GM10248 (cell line): ENCODE measurements at regions not wholly inside any gene's neighbourhood (a gene's known extent, or its start where the extent isn't known, plus 50 kb on each side); places are given as distances from the start of the nearest gene placed in this dataset.

Experiments
- CTCF ChIA-PET: fragments of 300-600 bp; sonication (Branson Sonifier 250); formaldehyde crosslinking; extraction: SDS; loops from one replicate; lab custom pipeline; 2021; ENCODE audit warnings: antibody characterized with exemption; lab: Yijun Ruan, JAX
- POLR2A ChIA-PET: fragments of 350-650 bp; sonication (Branson Sonifier 250); formaldehyde crosslinking; extraction: SDS; loops from one replicate; lab custom pipeline; 2020; ENCODE audit warnings: antibody characterized with exemption; lab: Yijun Ruan, JAX
- DNase-seq: peaks from one replicate; pipeline ENCODE4 v3.0.0; 2012; ENCODE audit errors: extremely low spot score
- TF ChIP-seq, protein P1 (sequence below): IDR thresholded peaks from 2 replicates; pipeline ENCODE4 v1.5.1; 2012; ENCODE audit warnings: mild to moderate bottlenecking, low read depth; ENCODE audit errors: extremely low read depth, missing control alignments, control extremely low read depth

DNA sequence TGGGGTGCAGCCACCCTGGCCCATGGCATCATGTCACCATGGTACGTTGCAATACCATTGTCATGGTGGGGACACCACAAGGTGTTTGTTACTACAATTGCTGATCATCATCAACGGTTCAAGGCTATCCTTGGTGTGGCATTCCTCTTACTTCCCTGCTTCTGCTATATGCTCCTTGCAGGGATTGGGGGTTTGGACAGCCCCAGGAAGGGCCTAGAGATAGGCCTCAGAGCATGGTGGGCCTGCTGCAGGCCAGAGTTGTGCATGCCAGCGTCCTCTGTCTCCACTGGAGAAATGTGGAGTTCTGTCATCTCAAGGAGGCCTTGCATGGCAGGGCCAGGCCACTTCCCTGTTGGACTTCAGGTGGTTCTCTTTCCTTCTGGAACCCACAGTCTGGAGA is 234.6 kb upstream of the MKI67 start:
- CTCF ChIA-PET: interaction anchor here (1.3 kb wide), 1 partner anchor 28 kb away, joined by 4 read pairs; no protein-coding TSS in a partner anchor
- POLR2A ChIA-PET: no interaction called here
- TF ChIP-seq, protein P1, sequence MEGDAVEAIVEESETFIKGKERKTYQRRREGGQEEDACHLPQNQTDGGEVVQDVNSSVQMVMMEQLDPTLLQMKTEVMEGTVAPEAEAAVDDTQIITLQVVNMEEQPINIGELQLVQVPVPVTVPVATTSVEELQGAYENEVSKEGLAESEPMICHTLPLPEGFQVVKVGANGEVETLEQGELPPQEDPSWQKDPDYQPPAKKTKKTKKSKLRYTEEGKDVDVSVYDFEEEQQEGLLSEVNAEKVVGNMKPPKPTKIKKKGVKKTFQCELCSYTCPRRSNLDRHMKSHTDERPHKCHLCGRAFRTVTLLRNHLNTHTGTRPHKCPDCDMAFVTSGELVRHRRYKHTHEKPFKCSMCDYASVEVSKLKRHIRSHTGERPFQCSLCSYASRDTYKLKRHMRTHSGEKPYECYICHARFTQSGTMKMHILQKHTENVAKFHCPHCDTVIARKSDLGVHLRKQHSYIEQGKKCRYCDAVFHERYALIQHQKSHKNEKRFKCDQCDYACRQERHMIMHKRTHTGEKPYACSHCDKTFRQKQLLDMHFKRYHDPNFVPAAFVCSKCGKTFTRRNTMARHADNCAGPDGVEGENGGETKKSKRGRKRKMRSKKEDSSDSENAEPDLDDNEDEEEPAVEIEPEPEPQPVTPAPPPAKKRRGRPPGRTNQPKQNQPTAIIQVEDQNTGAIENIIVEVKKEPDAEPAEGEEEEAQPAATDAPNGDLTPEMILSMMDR: no peak
- no peak for DNase-seq

DNA sequence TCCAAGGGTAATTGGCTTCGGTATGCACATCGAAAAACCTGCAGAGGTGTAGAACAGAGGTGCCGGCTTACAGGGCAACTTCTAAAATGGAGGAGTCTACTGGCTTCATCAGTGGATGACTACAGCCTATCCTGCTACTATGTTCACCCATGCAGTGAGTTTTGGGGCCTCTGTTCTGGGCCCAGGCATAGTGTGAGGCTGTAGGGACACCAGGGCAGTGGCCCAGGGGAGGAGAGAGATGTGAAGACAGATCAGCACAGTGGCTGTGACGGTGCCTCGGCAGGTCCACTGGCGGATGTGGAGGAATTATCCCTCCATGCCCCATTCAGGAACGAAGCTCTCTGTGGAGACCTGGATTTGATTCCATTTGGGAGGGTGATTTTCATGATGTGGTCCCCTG is 235.3 kb upstream of the MKI67 start:
- ChIA-PET CTCF (no interaction called here), POLR2A (no interaction called here)
- no peak for DNase-seq
- TF ChIP-seq, protein P1: no peak

DNA sequence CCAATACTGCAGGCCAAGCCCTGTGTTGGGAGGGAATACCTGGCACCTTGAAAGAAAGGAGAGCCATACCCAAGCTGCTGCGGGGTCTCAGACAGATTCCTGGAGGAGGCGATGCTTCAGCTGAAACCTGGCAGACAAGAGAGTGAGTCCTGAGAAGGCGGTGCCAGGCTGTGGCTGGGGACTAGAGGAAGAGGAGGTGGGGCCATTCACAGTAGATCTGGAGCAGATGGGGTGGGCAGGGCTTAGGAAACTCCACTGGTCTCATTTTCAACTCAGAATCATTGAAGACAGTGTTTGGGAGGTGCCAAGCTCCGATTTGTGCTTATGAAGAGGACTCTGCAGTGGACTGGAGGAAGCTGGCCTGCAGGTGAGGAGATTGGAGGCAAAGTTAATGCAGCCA is 236.3 kb upstream of the MKI67 start:
- DNase-seq: no peak
- TF ChIP-seq, protein P1: no peak
- CTCF ChIA-PET: no interaction called here
- POLR2A ChIA-PET: no interaction called here

DNA sequence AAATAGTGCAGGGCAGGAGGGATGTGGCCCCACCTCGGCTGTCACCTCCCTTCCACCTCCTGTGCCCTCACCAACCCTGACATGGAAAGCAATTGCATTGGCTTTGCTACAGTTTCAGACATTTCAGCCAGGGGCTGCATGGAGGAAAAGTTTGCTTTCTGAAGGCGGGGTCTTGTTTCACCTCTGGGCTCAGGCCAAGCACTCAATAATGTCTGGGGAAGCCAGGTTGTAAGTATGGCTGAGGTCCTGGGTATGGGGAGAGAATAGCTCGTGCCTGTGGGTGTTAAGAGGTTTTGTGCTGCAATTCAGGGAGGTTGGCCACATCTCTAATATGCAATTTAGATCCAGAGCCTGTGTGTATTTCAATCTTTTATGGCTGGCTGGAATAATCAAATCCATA is 238.4 kb upstream of the MKI67 start:
- peak; percentile 5 for DNase-seq
- ChIA-PET POLR2A (no interaction called here), CTCF (no interaction called here)
- TF ChIP-seq, protein P1: no peak

DNA sequence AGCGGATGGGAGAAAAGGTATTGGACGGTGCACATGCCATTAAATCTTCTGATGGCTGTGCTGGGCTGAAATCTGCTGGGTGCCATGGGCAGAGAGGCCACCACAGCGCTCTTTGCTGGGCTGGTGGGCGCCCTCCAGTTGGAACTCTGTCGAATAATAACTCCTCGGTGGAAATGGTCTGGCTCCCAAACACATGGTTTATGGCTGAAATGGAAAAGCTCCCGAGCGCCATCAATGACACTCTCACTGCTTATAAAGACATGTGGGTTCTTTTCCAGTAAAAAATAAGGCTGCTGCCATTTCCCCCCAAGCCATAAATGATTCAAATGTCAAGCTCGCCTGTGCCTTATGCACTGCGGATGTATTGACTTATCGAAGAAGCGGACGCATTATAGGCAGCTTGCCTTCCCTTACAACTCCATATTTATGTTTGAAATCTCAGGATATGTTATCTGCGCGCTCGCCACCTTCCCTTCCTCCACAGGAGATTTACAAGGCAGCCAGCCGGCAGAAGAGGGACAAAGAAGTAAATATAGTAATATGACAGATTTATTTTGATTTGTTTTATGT is 239.0 kb upstream of the MKI67 start:
- ChIA-PET POLR2A (no interaction called here), CTCF (no interaction called here)
- TF ChIP-seq, protein P1: no peak
- DNase-seq: peak; percentile 2

DNA sequence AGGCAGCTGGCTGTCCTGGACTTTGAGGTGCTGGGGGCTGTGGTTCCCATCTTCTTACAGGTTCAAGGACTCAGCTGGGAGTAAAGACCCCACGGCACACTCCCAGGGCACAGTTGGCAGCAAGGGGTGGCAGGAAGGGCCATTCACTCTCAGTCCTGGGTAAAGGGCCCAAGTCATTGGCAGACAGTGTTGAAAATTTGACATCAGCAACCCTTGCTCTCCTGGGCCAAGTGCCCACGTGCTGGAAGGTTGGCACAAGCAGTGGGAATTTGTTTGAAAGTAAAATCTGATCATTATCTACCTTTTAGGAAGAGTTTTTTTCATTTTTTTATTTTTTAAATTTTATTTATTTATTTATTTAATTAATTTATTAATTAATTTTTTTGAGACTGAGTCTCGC is 241.6 kb upstream of the MKI67 start:
- no peak for DNase-seq
- TF ChIP-seq, protein P1: no peak
- POLR2A ChIA-PET: no interaction called here
- CTCF ChIA-PET: no interaction called here

DNA sequence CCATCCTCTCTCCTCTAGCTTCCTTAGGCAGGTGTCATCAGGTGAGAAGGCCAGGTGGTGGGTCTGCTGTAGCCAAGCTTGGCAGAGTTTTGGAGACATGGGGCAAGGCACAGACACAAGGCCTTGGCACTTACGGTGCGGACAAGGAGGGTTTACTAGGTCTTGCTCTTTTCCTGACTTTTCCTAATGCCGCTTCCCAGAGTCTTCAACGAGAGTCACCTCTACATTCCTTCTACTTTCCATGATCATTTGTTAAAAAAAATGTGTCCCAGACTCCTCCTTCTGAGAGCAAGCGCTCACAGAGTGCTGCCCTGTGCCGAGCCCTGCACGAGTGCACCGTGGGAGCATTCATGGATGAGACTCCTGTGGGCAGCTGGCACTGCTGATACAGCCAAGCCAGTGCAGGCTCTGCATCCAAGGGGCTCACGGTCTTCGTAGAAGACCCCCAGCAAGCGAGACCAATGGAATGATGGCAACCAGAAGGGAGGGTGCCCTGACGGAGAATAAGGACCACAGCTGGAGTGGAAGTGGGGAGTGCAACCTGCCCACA is 243.0 kb upstream of the MKI67 start:
- ChIA-PET CTCF (no interaction called here), POLR2A (no interaction called here)
- TF ChIP-seq, protein P1: no peak
- DNase-seq: no peak
